GM21529 (cell line): ENCODE measurements at regions not wholly inside any gene's neighbourhood (a gene's known extent, or its start where the extent isn't known, plus 50 kb on each side); places are given as distances from the start of the nearest gene placed in this dataset.

Source experiments
- ATAC-seq: cut with Tn5 transposase; IDR thresholded peaks from one replicate; pipeline ENCODE4 v1.9.1; 2021; ENCODE audit not compliant: unreplicated experiment

DNA sequence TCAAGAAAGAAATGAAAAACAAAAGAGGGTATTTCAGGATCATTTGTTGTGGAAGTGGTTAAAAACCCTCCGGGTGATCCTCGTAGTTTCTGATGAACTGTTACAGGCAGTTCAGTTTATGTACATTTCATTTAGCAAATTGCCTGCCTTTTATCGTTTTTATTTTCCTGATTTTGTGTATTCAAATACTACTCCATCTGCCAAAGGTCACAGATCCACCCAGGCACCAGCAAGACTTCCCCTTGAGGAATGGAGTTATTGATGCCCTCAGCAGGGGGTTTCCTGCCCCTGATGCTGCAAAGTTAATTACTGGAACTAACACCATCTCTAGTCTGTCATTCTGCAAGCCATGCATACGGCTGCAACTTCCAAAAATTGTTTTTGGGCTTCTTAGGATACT, 641.9 kb downstream of the SLC4A3 start:
- no peak for ATAC-seq

DNA sequence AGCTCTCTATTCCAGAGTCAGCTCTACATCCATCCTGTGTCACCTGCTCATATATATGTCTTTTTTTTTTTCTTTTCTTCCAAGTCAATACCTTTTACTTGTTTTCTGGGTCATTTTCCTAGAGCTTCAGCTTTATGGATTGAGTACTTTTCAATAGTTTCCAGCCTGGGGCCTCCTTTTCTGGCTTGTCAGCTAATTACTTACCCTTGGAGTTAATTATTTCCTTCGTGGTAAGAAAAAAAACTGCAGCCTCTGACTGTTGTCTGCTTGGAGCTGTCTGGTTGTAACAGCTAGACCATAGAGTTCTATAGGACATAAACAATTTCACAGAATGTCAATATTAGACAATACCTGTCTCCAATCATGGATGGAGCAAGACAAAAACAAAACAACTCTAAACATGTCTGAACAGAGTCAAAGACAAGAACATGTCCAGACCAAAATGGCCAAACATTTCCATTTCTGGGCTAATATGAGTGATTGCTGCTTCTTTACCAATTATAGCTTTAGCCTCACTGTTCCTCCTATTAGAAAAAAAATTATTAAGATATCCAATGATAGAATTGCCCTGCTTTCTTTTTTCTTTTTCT, 643.1 kb downstream of the SLC4A3 start:
- no peak for ATAC-seq

DNA sequence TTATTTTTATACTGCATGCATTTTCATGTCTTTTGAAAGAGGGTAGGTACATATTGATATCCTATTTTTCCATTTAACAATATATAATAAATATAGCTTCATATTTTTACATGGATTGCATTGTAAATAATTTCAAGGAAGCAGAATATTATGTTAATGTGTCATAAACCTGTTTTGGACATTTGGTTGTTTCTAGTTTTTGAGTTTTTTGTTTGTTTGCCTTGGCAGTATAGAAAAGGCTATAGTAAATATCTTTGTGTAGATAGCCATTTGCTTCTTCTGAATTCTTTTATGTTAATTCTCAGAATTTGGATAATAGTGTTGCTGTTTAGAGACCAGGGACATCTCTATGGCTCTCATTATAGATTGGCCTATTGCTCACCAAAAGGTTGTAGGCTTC, 645.2 kb downstream of the SLC4A3 start:
- no peak for ATAC-seq

DNA sequence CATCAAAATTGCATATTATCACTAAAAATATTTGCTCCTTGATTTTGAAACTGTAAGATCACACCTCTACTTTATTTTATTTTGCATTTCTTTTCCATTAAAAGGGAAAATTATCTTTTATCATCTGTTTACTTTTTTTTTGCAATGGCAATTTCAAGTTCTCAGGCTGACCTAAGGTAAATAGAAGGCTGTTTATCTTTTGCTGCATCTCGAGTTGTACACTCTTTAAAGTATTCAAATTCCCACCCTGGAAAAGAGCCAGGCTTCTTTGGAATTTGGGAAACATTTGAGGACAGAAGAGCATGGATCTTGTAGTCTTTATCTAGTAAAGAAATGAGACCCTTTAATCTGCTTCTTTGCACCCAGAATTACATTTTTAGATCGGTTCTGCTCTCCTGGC, 645.7 kb downstream of the SLC4A3 start:
- ATAC-seq = no peak

DNA sequence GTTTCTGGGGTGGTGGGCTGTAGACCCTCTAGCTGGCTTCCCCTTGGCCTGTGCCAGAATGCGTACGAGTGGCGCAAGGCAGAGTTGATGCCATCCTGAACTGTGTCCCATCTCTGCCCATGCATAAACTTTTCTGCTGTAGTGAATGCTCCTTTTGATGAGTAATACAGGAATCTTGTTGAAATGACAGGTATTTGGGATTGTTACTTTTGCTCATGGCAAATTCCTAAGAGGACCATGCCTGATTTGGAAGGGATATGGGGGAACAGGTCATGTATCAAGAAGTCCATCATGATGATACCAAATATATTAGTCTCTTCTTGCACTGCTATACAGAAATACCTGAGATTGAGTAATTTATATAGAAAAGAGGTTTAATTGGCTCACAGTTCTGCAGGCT, 648.0 kb downstream of the SLC4A3 start:
- ATAC-seq = no peak

DNA sequence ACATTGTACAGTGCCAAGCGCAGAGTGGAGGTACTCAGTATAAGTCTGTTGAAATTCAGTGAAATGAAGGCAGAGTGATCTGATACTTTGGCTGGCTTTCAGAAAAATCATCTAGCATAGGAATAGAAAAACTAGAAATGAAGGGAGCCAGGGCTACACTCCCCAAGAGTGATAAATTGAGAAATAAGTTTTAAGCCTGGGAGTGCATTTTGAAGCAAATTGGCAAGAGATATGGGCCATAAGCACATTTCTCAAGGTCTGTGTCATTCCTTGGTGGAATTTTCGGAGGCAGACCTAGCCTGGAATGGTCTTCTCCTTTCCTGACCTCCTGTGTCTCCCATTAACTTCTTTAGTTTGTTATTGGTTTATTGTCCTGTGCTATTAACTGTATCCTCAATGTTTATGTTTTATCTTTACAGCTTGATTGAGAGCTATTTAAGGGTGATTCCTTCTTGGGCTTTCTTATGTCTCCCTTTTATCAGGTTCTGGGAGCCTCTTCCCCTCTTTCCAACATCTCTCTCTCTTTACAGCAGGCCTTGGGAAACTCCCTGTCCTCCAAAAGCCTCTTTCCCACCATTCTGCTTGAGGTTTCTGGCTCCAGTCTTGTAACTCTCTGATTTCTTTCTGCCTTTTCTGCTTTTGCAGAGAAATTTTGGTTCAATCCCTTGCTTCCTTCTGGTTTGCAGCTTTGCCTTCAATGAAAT, 649.5 kb downstream of the SLC4A3 start:
- ATAC-seq = no peak

DNA sequence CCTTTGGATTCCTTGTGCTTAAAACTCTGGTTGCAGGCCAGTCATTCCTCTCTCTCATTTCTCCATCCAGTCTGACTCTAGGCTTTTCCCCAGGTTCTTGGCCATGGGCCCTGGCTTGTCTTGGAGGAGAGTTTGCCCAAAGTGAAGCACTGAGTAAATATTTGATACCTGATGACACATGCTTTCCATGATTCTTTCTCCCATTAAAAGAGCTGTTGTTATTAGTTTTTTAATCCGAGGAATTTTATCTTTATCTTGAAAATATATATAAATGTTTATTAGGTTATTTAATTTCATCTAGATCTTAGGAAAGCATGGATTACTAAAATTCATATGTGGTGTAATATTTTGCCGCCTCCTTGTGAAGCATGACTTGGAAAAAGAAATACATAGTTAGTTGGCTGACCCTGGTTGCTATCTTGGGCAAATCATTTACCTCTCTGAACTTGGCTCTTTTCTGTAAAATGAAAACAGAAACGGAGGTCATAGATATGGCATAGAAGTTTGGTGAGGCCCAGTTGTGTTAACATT, 650.1 kb downstream of the SLC4A3 start:
- ATAC-seq = no peak

DNA sequence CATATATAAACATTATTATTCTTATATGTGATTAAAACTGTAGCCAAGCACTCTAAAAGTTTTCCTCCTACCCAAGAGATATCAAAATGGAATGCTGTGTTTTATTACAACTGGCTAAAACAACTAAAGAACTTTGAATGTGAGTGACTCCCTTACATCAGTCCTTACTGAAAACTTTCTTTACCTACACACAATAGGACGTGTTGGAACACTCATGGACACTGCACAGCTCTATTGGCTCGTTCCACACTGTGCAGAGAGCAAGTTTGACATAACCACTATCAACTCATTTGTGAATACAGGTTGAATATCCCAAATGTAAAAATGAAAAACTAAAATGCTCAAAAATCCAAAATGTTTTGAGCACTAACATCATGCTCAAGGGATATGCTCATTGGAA, 650.6 kb downstream of the SLC4A3 start:
- ATAC-seq = no peak

DNA sequence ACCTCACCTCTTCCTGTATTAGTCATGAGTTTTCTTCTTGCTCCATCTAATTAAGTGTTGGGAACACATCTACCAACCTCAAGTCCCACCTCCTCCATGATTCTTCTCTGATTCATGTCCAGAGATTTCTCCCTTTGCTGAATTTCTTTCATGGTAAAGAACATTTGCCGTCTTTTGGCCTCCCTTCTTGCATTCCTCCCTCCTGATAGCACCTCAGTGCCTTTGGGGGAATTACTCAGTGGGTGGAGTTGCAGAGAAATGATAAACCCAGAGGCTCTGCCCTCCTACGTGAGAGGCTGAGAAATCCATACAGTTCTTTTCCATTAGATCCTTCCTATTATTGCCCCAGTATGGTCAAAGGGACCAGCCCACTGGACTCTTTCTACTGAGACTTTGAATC, 651.9 kb downstream of the SLC4A3 start:
- no peak for ATAC-seq

DNA sequence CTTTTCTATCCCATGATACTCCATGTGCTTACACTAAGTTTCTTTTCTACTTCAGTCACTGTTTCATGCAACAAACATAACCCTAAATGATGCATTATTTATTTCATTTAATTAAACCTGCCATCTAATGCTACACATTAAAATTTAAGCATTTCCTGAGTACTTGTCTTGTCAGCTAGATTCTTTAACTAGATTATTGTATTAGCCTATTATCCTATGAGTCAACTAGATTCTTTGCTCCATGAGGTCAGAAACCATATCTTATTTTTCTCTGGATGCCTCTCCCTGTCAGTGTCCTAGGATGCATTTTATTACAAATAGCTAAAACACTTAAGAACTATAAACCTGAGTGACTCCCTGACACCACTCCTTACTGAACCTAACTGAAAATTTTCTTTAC, 652.4 kb downstream of the SLC4A3 start:
- ATAC-seq = no peak

DNA sequence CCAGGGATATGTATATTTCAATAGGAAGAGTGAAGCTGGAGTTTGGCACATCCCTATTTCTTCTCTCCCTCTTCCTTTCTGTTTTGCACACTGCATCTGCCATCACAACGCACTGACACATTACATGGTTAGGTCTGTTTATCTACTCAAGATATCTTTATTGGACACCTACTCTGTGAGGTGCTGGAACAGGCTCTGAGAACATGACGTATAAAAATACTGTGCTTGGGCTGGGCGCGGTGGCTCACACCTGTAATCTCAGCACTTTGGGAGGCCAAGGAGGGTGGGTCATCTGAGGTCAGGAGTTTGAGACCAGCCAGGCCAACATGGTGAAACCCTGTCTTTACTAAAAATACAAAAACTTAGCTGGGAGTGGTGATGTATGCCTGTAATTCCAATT, 653.3 kb downstream of the SLC4A3 start:
- no peak for ATAC-seq

DNA sequence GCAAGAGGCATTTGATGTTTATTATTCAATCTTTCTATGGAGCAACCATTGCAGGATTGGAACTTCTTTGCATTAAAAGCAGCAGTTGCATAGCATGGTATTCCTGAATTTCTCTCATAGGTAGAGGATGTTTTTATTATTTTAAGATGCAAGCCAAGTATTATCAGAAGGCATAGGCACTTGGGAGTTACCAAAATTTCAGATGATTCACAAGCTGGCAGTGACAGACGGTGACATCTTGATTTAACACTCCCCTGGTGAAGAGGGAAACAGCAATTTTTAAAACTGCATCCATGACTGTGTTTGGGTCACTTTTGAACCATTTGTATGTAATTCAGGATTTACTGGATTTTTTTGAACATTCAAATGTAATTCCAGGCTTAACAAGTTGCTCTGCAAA, 654.3 kb downstream of the SLC4A3 start:
- ATAC-seq = no peak

DNA sequence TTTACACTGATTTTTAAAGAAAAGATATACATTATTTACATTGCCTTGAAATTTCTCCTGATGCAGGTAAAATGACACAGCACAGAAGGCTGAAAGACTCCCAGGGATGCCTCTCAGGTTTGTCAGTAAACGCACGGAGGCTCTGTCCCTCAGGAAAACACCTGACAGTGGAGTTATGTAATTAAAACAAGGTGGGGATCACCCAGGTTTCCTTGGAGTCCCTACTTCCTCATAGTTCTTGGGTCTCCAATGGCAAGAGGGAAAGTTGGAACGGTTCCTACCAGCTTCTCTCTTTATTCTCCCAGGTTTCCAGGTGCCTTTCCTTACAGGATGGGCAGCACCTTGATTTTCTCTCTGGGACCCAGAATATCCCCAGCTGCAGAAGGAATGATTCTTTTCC, 654.8 kb downstream of the SLC4A3 start:
- ATAC-seq = no peak

DNA sequence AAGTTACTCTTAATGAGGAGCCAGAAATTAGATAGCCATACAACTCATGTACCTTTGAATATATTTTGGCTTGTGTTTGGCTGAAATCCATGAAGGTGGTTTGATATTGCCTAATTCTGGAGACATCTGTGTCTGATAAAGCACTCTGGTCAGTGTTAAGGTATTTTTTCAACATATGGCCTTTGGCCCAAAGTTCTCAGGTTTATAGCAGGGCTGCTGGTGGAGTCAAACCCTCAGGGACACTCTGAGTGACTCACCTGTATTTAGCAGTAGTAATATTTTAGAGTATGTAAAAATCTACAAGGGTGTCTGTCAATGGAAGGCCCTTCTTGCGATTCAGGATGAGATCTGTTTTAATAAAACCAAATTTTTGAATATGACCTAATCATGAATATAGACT, 666.5 kb downstream of the SLC4A3 start:
- ATAC-seq = no peak

DNA sequence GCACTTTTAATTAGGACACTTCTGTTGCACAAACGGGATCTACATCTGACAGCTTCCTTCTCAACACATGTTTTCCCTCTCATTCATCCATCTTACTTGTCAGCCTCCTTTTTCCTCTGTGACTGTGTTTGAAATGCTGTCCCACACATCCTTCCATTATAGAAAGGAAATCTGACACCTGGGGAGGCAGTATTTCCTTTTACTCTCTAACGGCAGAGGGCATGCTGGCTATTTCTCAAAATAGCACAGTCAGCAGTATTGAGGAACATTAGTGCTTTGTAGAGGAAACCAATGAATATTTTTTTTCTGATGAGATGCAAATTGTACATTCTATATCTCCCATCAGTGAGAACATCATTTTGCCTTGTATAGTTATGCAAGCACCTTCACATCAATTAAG, 668.7 kb downstream of the SLC4A3 start:
- ATAC-seq = no peak

DNA sequence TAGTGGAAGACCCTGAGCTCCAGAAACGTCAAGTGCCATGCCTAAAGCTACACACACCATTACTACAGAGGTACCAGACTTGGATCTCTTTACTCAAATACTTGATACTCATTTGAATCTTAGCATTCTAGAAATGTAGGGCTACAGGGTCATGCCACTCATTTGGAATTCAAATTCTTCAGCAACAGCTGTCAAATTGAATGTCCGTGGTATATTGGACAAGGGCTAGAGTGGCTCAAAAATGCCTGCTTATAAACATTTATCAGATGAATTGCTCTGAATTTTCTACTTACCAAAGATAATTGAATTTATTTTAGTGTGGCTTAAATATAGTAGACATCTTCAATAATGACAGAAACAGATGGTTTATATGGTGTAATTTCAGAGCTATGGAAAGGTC, 669.7 kb downstream of the SLC4A3 start:
- no peak for ATAC-seq

DNA sequence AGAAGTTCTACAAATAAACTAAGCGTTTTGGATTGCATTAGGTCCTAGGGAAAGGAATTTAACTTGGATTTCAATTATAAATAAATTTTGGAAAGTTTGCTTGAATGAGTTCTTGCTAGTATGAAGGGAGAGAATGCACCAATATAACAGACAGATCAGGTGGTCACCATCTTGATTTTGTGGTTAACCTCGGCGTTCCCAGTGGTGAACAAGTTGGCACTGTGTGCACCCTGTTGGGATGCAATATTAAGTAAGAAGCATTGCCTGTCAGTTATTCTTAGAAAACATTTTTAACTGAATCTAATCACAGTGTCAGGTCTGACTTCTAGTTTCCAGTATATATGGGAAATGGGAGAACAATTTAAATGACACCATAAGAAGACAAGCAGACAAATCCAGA, 673.4 kb downstream of the SLC4A3 start:
- no peak for ATAC-seq

DNA sequence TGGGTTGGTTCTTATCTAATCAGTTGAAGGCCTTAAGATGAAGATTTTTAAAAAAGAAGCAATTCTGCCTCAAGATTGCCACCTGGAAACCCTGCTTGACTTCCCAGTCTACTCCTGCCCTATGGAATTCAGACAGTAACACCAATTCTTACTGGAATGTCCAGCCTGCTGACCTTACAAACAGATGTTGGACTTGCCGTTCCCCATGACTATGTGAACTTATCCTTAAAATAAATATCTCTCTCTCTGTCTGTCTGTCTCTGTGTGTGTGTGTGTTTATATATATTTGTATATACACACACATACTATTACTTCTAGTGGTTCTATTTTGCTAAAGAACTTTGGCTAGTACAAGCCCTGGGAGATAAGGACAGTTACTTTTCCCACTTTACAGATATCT, 675.3 kb downstream of the SLC4A3 start:
- no peak for ATAC-seq

DNA sequence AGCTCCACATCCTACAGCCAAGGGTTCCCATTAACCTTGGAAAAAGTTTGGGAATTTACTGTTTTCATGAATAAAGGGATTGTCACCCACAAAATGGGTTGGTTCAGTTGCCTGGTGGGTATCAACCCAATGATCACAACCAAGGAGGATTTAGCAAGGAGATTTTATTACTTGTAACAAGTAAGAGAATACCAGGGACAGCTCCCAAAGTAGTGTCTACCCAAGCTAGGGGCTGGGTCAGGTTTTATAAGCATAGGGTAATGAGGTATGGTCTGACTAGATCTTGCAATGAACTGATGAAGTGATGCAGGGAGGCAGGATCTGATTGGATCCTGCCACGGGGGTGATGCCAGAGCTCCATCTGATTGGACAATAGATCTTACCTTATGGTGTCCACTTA, 681.8 kb downstream of the SLC4A3 start:
- ATAC-seq = no peak

DNA sequence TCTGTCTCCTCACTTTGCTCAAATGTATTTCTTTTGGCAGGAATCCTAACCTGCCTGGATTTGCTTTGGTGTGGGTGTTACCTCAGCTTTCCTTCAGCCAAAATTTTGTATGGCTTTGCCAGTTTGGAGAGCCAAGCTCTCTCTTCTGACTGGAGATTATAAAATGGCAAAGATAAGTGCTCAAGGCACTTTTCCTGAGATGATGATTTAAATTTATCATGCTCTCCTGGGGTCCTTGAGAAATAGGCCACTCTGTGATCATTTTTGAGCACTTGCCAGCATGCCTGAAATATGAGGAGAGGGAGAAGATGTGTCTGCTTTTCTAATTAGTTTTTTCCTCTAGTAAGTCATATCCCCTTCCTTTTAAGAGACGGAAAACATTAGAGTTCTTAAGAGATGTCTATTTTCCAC, 683.0 kb downstream of the SLC4A3 start:
- no peak for ATAC-seq

DNA sequence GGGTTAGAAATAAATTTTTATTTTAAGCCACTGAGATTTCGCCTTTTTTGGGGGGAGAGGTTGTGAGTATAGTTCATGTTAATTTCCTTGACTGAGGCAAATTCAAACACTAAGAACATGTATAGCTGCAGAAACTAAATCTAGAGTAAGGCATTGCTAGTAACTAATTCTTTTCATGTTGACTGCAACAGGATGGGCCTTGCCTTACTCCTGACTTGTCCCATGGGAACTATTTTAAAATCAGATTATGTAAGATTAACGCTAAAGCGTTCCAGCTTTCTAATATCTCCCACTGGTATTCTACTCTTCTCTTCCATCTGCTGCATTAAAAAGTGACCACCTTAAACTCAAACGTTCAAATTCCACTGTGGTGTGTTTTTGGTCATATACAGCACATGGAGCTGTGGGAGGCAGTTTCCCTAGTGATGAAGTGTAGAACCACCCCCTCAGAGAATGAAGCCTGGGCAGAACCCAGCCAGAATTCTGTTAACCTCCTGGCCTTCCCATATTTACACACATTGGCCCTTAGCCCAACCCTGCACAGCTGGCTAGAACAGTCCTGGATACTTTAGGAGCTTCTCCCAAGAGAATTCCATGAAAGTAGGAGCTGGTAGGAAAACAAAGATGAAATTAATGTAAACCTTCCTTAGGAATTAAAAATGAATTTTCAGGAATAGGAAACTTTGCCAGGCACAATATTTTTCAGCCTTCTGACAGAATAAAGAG, 687.8 kb downstream of the SLC4A3 start:
- no peak for ATAC-seq

DNA sequence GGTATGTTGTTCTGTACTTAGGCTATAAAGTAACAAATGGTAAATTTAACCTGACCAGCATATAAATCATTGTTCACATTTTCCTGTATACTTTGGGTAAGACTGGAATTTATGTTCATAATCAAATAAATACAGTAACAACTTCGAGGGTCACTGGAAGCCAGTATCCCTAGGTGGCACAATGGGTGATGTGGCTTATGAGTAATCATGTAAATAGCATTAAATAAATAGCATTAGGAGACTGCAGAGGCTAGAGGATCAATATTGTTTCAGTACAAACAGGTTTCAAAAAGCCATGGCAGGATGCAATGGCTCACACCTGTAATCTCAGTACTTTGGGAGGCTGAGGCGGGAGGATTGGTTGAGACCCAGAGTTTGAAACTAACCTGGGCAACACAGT, 690.6 kb downstream of the SLC4A3 start:
- ATAC-seq = no peak
